Endothelial cell of umbilical vein (primary cell): ENCODE measurements at regions not wholly inside any gene's neighbourhood (a gene's known extent, or its start where the extent isn't known, plus 50 kb on each side); places are given as distances from the start of the nearest gene placed in this dataset.

ENCODE experiments used
- BruUV-seq: library from RNA; stranded (reverse); fragments of 400-500 nt; replicated peaks from 2 replicates; lab custom pipeline; 2021; lab: Mats Ljungman, UMichigan
- CTCF ChIA-PET: fragments of 300-600, 350-600 bp; sonication (Branson Sonifier 250); formaldehyde crosslinking; loops from one replicate; lab custom pipeline; 2021; ENCODE audit warnings: antibody characterized with exemption, inconsistent platforms; lab: Charles Lee
- POLR2A ChIA-PET: fragments of 300-600, 350-600 bp; sonication (Branson Sonifier 250); formaldehyde crosslinking; loops from one replicate; lab custom pipeline; 2021; ENCODE audit warnings: antibody characterized with exemption, inconsistent platforms; lab: Charles Lee
- DNase-seq: peaks from one replicate; pipeline ENCODE4 v3.0.0-alpha.2; 2011; ENCODE audit warnings: low read depth, low spot score
- FAIRE-seq: peaks from 2 replicates; lab custom pipeline; 2011; peaks lifted over from hg19 to GRCh38; lab: Jason Lieb, UNC
- H2AFZ ChIP-seq: 2 replicates; pipeline ENCODE4 v1.6.0; 2012; ENCODE audit warnings: low read depth, low read length, control low read depth, inconsistent platforms
- H3K27ac ChIP-seq: 2 replicates; pipeline ENCODE4 v1.5.1; 2011; ENCODE audit warnings: low read depth, mild to moderate bottlenecking, control low read depth, low read length, moderate library complexity; ENCODE audit not compliant: insufficient read depth
- H3K27me3 ChIP-seq, 2 experiments: 2 replicates each; pipeline versions ENCODE4 v1.6.0 to v1.6.1; 2011; ENCODE audit warnings: low read length in 2 of 2, mixed read lengths in 1 of 2; ENCODE audit not compliant: control insufficient read depth in 2 of 2, insufficient read depth in 2 of 2
- H3K36me3 ChIP-seq, 2 experiments: 2 replicates in 1 of 2; 3 replicates in 1 of 2; pipeline ENCODE4 v1.5.1; 2011; ENCODE audit warnings: low read length in 2 of 2, mild to moderate bottlenecking in 1 of 2, moderate library complexity in 1 of 2; ENCODE audit not compliant: control insufficient read depth in 2 of 2, insufficient read depth in 2 of 2; ENCODE audit errors: extremely low read depth in 1 of 2
- H3K4me1 ChIP-seq: 3 replicates; pipeline ENCODE4 v1.5.1; 2011; ENCODE audit warnings: mild to moderate bottlenecking, low read length; ENCODE audit not compliant: control insufficient read depth, insufficient read depth; ENCODE audit errors: extremely low read depth
- H3K4me2 ChIP-seq: 2 replicates; pipeline ENCODE4 v1.6.1; 2011; ENCODE audit warnings: low read length, control low read depth, mixed read lengths; ENCODE audit not compliant: insufficient read depth
- H3K4me3 ChIP-seq, 3 experiments: fragments of 200-600 bp in 1 of 3; sonication (generic), shearing (Covaris generic) in 1 of 3; replicated peaks in 1 of 3; 2 replicates each; pipeline ENCODE4 v1.5.1; 2011 to 2016; ENCODE audit warnings: control low read depth in 3 of 3, low read length in 3 of 3, mild to moderate bottlenecking in 2 of 3, inconsistent platforms in 1 of 3, low read depth in 1 of 3, moderate library complexity in 1 of 3; ENCODE audit not compliant: insufficient read depth in 1 of 3
- H3K79me2 ChIP-seq: 2 replicates; pipeline ENCODE4 v1.6.0; 2012; ENCODE audit warnings: low read length, inconsistent platforms; ENCODE audit not compliant: control insufficient read depth, insufficient read depth
- H3K9ac ChIP-seq: replicated peaks from 2 replicates; pipeline ENCODE3; 2011; ENCODE audit warnings: low read length, control low read depth; ENCODE audit not compliant: insufficient read depth; ENCODE audit errors: extremely low read depth
- H3K9me1 ChIP-seq: replicated peaks from 3 replicates; pipeline ENCODE4 v1.6.0; 2011; ENCODE audit warnings: mild to moderate bottlenecking, low read length; ENCODE audit not compliant: control insufficient read depth, insufficient read depth; ENCODE audit errors: extremely low read depth
- H3K9me3 ChIP-seq: replicated peaks from 2 replicates; pipeline ENCODE4 v1.5.1; 2012; ENCODE audit warnings: low read length, inconsistent platforms; ENCODE audit not compliant: control insufficient read depth, insufficient read depth
- H4K20me1 ChIP-seq: replicated peaks from 2 replicates; pipeline ENCODE3; 2011; ENCODE audit warnings: mild to moderate bottlenecking, low read length; ENCODE audit not compliant: control insufficient read depth, insufficient read depth; ENCODE audit errors: extremely low read depth
- EZH2 ChIP-seq: IDR thresholded peaks from 2 replicates; pipeline ENCODE4 v1.6.1; 2012; ENCODE audit warnings: borderline replicate concordance, low read depth, mild to moderate bottlenecking, moderate library complexity, low read length, inconsistent platforms; ENCODE audit not compliant: severe bottlenecking
- FOS ChIP-seq: IDR thresholded peaks from 2 replicates; pipeline ENCODE4 v1.6.1; 2011; ENCODE audit warnings: mild to moderate bottlenecking, low read length, moderate library complexity, borderline replicate concordance; ENCODE audit not compliant: insufficient read depth
- GATA2 ChIP-seq: IDR thresholded peaks from 2 replicates; pipeline ENCODE4 v1.7.0; 2011; ENCODE audit warnings: low read depth, mild to moderate bottlenecking, moderate library complexity, mixed read lengths, low read length; ENCODE audit not compliant: insufficient read length, insufficient read depth
- JUN ChIP-seq: IDR thresholded peaks from 2 replicates; pipeline ENCODE4 v1.6.1; 2011; ENCODE audit warnings: borderline replicate concordance, low read depth; ENCODE audit not compliant: insufficient read length, insufficient read depth
- MYC ChIP-seq: IDR thresholded peaks from one replicate; pipeline ENCODE4 v1.6.1; 2011; ENCODE audit warnings: mild to moderate bottlenecking, low read depth, low read length
- POLR2A ChIP-seq: IDR thresholded peaks from 2 replicates; pipeline ENCODE4 v1.6.1; 2012; ENCODE audit warnings: low read depth, mild to moderate bottlenecking, control low read depth, low read length
- POLR2AphosphoS5 ChIP-seq: IDR thresholded peaks from 2 replicates; pipeline ENCODE4 v1.6.1; 2012; ENCODE audit warnings: low read depth, mild to moderate bottlenecking, control low read depth, low read length, moderate library complexity; ENCODE audit not compliant: insufficient read depth
- dilution Hi-C: fragments of 300-500 bp; cut with MboI; formaldehyde crosslinking; loops from one replicate; pipeline ENCODE4 v1.15.0; 2019; ENCODE audit warnings: low sequenced_read_pairs; ENCODE audit not compliant: extremely low pct_ligation_motif_present
- intact Hi-C: fragments of 100-400 bp; cut with micrococcal nuclease; formaldehyde crosslinking; loops from one replicate; pipeline ENCODE4 v1.10.0; 2022
- TF ChIP-seq, protein P1 (sequence below), 2 donors: IDR thresholded peaks; 1 replicate in 1 of 2; 2 replicates in 1 of 2; pipeline ENCODE4 v1.5.1; 2011; ENCODE audit warnings: low read length in 2 of 2, mild to moderate bottlenecking in 2 of 2, moderate library complexity in 2 of 2, control low read depth in 1 of 2, inconsistent platforms in 1 of 2, low read depth in 1 of 2; ENCODE audit not compliant: insufficient read depth in 1 of 2; ENCODE audit errors: extremely low read depth in 1 of 2
- TF ChIP-seq, protein P2 (sequence below): IDR thresholded peaks from 2 replicates; pipeline ENCODE4 v1.6.1; 2011; ENCODE audit not compliant: insufficient read depth, insufficient read length

DNA sequence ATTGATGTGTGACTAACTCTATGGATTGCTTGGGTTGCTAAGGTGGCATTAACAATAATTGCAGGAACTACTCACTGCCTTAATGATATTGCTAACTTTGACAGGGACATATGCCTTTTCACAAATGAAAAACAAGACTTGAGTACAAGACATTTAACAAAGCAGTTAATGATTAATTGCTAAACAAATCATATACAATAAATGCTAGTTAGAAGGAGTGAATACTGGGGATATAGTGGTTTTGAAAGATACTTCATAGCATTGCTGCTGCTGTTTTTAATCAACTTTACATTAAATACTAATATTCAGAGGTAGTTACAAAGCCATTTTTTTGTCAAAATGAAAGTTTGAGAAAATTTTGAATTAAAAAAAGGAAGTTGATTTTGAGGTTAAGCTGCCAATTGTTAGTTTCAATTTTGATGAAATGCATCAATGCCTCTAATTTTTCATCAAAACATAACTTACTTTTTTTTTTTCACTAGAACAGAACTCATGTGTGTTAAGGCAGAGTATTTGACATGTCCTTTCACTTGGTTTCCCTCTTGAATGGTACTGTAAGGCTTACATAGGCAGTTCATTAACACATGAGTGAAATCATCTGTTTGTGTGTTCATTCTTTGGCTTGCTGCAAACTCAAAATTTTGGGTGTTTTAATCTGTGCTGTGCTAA is 106.2 kb upstream of the SEMA3D start:
- TF ChIP-seq, protein P1, sequence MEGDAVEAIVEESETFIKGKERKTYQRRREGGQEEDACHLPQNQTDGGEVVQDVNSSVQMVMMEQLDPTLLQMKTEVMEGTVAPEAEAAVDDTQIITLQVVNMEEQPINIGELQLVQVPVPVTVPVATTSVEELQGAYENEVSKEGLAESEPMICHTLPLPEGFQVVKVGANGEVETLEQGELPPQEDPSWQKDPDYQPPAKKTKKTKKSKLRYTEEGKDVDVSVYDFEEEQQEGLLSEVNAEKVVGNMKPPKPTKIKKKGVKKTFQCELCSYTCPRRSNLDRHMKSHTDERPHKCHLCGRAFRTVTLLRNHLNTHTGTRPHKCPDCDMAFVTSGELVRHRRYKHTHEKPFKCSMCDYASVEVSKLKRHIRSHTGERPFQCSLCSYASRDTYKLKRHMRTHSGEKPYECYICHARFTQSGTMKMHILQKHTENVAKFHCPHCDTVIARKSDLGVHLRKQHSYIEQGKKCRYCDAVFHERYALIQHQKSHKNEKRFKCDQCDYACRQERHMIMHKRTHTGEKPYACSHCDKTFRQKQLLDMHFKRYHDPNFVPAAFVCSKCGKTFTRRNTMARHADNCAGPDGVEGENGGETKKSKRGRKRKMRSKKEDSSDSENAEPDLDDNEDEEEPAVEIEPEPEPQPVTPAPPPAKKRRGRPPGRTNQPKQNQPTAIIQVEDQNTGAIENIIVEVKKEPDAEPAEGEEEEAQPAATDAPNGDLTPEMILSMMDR (IDR thresholded peaks at IDR 0.05; ENCODE audit: extremely low read depth in 1 of 2, insufficient read depth in 1 of 2, low read depth in 1 of 2, low read length in 2 of 2) = no peak
- TF ChIP-seq EZH2 (no peak), MYC (no peak), JUN (no peak), GATA2 (no peak), POLR2A (no peak), FOS (no peak), POLR2AphosphoS5 (no peak)
- TF ChIP-seq, protein P2, sequence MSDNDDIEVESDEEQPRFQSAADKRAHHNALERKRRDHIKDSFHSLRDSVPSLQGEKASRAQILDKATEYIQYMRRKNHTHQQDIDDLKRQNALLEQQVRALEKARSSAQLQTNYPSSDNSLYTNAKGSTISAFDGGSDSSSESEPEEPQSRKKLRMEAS = no peak
- Histone ChIP-seq H3K79me2 (no peaks in the 10 kb centered on the region), H3K9me1 (no peaks in the 10 kb centered on the region), H3K4me2 (no peak overlapping the region), H3K9me3 (no peaks in the 10 kb centered on the region), H3K9ac (no peak overlapping the region), H2AFZ (no peak overlapping the region), H4K20me1 (no peaks in the 10 kb centered on the region), H3K27ac (no peak overlapping the region), H3K27me3 (peaks cover 0 to 4% of the 10 kb centered on the region in 2 experiments), H3K36me3 (no peaks in the 10 kb centered on the region), H3K4me1 (no peaks in the 10 kb centered on the region), H3K4me3 (no peak overlapping the region)
- intact Hi-C loops = no loop called here
- BruUV-seq = no TSS peak
- DNase-seq = no peak
- ChIA-PET POLR2A (no interaction called here), CTCF (interaction anchor here (1.4 kb wide), 1 partner anchor 8 kb away, joined by 3 read pairs; no protein-coding TSS in a partner anchor)
- dilution Hi-C loops = no loop called here
- no peak for FAIRE-seq
